ENCODE measurements at regions not wholly inside any gene's neighbourhood (a gene's known extent, or its start where the extent isn't known, plus 50 kb on each side); places are given as distances from the start of the nearest gene placed in this dataset.
A peak's percentile ranks its signal among the peaks of the same experiment; 100 is the strongest.

DNA sequence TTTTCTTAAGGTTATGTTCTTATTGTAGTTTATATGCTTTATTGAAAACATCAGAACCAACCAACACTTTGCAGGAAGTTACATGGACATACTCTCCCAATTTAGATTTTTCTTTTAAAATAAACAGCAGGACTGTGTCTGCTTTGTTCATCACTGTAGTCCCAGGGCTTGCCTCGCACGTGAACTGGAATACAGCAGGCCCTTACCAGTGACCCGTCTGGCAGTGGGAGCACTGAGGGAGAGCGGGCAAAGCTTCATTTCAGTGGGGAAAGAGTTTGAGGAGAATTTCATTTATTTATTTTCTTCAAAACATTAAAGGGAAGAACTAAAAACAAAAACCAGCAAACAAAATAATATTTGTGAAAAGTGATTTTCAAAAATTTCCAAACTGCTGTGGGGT is 230.8 kb downstream of the PAX1 start:
- no peak for DNase-seq

DNA sequence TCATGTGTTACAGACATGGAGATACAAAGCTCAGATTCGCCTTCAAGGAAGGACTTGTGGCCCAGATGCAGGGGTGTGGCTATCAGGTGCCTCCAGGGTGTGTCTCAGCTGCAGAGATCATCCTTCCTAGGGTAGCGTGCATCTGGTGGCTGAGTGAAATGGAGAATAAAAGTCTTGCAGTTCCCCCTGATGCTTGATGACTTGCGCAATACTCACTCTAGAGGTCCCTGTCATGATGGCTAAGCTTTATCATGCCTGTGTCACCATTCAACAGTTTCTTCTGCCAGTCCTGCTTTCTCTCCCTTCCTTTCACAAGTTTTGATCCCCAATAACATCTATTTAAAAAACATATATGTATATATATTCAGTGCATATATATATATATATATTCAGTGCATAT is 228.1 kb downstream of the PAX1 start:
- no peak for DNase-seq

DNA sequence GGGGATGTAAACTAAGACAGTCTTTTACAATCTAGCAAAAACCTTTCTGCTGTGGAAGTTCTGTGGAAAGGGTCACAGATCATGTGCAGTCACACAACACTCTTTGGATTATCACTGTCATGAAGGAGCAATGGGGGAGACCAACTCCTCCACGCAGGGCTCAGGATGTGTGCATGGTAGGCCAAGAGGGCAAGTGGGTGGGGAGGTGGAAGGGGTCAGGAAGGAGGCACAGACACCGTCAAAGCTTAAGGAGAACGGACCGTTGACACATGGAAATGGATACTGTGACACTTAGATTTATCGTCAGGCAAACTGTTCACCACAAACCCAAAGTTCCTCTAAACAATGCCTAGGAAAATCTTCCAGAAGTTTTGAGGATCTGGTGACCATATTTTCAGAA is 215.8 kb downstream of the PAX1 start:
- no peak for DNase-seq

DNA sequence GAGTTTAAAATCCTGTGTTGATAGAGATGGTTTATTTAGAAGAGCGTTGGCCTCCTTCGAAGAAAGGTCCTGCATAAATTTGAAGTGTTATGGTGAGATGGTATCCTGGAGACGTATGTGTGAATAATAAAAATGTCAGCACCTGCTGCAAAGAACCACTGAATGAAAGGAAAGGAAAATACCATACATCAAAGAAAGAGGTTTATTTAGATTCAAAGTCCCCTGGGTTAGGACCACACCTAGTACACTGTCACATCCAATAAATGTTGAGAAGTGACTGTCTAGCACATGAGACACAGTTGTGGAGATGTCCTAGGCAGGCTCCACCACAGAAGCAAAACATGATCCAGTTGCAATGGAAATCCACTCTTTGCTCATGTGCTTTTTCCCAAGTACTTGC is 214.7 kb downstream of the PAX1 start:
- DNase-seq: no peak

DNA sequence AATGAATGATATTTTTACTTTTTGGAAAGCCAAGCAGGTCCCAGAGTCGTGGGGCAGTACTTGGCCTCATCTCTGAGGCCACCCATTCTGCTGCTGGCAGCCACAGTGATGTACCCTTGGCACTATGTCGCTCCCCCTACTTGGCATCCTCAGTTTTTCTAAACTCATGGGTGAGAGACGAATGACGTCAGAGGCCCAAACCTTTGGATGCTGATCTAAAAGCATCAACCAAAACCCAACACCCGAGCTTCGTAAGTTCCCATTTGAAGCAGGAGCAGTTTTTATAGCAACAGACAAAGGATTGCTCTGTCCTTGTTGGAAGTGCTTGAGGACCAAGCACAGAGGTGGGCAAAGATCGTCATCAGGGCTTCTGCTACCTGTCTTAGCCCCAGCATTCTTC is 212.9 kb downstream of the PAX1 start:
- DNase-seq: no peak

DNA sequence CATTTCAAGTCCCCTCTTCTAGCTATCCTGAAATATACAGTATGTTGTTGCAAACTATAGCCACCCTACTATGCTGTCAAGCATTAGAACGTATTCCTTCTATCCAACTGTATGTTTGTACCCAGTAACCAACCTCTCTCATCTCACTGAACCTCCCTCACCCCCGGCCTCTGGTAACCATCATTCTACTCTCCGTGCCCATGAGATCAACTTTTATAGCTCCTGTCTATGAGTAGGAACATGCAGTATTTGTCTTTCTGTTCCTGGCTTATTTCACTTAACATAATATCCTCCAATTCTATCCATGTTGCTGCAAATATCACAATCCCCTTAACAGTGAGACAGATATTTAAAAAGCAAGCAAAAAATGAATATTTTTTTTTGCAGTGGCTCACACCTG is 196.9 kb downstream of the PAX1 start:
- DNase-seq: no peak

DNA sequence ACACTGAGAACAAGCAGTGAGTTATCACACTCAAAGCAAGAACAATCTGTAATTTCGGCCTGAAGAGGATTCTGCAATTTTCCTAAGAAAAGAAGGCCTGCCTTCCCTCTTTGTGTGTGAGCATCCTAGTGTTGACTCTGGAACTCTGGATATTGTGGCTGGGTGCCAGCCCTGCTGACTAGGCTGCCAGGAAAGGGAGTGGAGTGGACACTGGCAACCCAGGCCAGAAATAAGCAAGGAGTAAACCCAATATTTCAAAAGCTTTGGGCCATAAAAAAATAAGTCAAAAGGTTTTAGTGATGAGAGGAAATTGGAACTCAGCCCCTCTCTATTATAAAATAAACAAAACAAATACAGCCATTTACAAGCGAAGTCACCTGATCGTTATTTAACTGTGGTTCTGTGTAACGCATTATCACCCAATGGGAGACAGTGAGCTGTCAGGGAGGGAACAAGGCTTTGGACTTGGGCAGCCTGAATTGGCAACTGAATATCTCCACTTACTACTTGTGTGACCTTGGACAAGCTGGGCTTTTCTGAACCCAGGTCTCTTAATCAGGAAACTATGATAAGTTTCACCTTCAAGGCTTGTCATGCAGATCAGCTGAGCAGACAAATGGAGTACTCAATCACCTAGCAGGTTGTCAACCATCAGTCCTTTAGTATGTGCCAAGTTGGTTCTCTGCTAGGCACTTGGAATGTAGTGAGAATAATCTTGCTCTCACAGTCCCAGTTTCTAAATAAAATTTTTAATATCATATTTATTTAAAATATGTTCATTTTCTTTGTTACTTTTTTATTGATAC is 196.2 kb downstream of the PAX1 start:
- no peak for DNase-seq

DNA sequence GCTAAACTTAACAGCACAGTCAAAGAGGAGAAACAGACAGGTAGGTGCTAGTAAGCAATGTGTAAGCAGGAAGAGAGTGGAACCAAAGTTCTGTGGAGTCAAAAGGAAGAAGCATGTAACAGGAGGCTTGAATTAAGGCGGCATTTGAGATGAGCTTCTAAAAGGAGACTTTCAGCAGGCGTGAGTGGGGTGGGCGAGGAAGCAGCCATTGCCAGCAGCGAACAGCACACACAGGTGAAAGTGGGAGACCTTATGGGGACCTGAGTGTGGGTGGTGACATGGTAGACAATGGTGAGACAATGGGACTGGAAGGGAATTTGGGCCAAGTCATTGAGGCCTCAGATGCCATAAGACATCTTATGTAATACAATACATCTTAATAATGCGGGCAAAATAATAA is 195.0 kb downstream of the PAX1 start:
- no peak for DNase-seq

DNA sequence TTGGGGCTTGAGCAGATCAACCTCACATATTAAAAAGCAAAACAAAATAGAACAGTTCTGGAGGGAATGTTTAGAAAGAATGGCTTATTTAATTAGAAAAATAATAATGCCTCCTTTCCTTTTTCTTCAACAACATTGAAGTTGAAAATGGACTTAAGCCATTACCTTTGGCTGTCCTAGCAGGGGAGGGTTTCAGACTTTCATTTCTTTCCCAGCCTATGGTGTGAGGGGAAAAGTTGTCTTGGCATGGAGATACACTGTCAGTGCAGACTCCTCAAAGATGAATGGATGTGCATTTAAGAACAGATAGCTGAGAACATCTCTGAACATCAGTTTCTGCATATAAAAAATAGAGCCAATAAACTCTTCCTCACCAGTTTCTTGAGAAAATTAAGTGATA is 169.5 kb downstream of the PAX1 start:
- no peak for DNase-seq

DNA sequence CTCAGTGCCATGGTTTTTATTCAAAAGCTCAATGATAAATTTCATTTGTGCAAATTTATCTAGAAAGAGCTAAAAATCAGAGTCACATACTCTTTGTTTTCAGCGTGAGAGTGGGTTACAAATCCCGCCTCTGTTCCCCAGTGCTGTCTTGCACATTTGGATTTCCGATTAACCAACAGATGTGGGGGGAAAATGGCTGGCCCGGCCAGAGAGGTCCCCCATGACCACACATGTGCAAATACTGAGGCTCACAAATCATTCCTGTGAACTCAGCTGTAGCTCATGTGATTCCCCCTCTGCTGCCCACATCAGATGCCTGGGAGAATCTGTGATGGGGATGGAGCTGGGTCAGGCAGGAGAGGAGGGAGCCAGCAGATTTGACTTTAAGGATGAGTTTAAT is 168.7 kb downstream of the PAX1 start:
- DNase-seq: no peak

DNA sequence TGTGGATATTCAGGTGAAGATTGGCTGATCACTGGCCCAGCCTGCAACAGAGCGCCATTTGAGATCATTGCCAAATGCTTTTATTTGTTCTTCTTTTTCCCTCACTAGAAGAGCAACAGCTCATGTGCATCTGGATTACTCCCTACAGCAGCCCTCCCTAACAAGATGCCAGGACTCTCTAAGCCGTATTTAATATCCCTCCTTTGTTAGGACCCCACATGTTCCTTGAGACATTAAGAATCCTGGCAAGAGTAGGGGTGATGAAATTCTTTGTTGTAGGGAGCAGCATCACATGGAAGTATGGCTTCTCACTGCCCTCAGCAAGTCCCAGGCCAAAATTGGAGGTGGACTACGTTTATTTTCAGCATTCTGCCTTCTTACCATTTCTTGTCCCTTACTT is 167.8 kb downstream of the PAX1 start:
- DNase-seq: no peak

DNA sequence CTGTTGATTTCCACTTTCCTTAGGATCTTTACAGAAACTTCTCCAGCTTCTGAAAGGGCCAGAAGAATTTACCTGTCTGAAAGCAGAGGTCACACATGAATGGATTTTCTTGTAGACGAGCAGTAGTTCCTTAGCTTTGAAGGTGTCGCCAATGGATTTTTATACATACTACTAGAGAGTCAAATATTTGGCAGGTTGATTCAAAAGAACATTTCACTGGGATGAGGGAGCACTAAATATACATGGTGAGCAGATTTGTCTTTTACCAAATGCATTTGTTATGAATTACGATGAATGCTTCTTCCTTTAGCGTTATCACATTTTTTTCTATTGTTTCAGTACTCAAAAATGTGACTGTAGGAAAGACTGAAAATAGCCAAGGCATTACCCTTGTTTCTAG is 162.3 kb downstream of the PAX1 start:
- DNase-seq: no peak

DNA sequence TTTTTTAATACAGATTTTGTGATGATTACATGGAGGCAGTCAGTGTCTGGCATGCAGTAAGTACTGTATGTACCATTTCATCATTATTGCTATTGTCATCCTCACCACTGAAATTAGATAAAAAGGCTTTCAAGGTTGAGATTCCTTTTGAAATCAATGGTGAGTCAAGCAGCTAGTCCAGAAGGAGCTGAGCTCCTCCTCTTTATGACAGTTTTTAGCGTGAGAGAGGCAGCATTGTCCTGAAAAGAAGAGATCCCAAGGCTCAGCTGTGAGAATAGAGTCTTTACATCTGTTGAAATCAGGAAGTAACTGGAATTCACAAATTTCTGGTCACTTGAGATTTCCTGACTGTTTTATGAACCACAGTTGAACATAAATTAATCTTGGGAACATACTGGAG is 161.9 kb downstream of the PAX1 start:
- DNase-seq: no peak

DNA sequence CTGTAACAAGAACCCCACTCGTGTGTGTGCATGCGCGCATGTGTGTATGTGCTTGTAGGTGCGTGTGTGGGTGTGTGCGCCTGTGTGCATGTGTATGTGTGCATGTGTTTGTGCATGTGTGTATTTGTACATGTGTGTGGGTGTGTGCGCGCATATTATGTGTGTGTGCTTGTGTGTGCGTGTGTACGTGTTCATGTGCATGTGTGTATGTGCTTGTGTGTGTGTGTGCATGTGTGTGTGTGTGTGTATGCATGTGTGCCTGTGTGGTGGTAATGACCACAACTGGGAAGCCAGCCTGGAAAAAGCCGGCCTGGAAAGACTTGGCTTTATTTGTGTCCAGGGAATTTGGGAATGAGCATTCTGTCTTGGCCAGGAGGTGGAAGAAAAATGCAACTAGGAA is 157.5 kb downstream of the PAX1 start:
- DNase-seq: no peak

DNA sequence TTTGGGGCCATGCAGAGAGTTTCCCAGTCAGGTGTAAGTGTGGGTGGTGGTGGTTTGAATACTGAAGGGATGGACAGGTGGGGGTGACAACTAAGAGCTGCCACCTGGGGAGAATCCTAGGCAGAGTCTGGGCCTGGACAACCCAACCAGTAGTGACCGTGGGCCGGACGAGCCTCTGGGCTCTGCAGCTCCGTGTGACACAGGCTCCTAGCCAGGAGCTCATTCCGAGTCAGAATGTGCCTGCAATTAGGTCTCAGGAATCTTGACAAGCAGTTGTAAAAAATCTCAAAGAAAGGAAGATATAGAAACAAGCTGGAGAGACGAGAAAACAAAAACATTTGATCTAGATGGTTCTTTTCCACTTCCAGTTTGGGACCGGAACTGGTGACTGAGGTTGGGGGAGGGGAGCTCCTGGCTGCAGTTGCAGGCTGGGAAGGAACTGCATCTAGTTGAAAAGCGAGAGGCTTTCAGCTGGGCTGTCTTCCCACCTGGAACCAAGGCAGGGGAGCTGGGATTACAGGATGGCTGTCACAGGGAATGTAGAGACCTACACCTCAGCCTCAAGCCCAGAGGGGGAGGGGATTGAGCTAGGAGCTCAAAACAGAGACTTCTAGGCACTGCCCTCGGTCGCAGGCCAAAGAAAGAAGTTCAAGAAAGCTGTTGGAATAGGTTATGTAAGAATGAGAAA is 156.9 kb downstream of the PAX1 start:
- no peak for DNase-seq

DNA sequence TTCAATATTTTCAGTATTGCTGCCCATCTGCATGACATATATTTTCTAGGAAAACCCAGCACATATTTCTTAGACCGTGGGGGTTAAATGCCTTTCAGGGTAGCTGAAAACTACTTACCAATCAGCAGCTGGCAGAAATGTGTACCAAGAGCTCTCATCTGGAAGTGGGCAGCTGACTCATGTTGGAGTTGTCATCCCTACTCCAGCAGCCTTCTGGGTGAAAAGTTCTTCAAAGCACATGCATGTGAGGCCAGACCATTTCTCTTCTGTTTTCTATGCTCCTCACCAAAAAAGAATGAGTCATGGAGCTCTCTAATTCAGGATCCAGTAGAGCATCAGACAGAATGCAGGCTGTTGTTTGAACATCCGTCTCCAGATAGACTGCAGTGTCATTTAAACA is 135.5 kb downstream of the PAX1 start:
- no peak for DNase-seq

DNA sequence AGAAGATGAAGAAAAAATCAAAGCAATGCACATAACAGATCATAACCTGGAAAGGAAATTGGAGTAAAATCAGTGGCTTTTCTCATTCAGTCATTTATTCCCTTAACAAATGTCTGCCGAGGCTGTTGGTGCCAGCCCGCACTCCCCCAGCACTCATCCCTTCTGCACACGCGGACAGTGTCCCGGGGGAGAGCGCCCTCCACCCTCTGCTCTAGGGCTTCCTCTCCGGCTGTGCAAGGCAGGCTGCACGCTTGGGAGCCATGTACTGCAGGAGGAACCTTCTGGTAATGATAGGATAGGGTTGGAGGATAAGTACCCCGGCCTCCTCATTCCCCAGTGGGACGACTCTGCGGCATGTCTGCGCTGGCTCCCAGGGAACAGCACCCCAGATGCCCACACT is 134.5 kb downstream of the PAX1 start:
- DNase-seq: no peak

DNA sequence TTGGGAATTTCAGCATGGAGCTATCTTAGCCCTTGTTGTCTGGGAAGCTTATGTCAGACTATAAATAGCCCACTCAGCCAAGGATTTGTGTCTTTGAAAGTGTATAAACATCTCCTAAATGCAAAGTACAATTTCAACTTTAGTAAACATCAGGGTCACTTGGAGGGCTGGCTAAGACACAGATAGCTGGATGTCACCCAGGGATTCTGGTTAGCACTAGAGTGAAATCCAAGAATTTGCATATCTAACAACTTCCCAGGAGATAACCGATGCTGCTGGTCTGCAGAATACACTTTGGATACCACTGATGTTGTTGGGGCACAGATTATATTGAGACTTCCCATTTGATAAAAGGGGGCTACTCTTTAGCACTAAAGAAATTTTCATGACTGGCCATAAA is 130.9 kb downstream of the PAX1 start:
- DNase-seq: no peak

DNA sequence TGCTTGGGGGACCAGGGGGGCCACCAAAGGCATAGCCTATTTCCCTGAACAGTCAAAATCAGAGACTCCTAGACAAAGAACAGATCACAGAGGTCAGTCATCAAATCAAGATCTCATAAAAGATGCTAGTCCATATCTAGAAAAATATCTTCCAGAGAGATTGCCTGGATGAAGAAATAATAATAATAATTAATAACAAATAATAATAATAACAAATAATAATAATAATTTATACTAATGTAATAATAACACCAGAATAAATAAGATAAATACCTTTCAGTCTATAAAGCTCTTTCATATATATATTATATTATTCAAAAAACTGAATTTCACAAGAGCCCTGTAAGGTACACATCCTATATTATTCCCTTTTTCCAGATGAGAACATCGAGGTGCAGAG is 129.6 kb downstream of the PAX1 start:
- no peak for DNase-seq

DNA sequence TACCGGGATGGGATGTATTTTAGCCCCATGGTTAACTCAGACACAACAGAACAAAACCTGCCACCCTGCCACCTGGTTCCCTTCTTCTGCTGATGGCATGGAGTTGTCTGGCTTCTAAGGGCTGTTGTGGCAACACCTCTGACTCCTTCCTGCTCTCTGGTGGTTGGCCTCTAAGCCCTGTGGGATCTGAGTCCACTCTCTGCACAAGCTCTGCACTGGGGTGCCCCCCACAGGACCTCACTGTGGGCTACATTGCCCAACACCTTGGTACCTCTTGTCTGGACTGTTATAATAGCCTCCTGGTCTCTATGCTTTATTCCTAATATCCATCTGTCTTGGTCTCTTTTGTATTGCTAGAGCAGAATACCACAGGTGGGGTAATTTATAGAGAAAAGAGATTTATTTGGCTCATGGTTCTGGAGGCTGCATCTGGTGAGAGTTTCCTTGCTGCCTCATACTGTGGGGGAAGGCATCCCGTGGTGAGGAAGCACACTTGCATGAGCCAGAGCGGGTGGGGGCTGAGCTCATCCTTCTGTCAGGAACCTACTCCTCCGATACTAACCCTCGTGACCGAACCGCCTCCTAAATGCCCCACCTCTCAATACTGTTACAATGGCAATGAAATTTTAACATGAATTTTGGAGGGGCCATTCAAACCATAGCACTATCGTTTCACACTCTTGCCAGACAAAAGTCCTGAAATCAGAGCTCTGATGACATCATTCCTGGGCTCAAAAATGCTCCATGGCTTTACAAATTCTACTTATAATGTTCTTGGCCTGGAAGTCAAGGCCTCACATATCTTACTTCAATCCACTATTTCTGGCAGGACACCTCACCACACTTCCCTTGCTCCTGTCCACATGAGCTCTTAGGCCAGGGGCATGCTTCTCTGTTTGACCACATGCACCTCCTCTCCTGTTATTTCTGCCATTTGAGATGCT is 127.2 kb downstream of the PAX1 start:
- DNase-seq: no peak

DNA sequence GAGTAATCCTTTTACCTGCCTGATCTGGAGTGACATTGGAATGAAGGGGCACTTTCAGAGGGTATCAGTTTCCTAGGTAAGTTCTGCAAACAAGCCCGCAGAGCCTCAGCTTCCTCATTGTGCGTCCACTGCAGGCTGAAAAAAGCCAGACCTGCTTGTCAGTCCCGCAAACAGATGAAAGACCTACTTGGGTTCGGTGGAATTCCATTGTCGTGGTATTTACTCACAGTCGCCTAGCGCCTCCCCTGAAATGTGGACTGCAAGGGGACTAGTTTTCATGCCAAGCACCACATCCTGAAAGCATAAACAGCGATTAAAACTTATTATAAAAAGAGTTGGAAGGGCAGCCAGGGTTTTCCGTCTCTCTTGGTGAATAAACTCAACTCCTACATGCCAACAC is 121.5 kb downstream of the PAX1 start:
- DNase-seq: no peak

DNA sequence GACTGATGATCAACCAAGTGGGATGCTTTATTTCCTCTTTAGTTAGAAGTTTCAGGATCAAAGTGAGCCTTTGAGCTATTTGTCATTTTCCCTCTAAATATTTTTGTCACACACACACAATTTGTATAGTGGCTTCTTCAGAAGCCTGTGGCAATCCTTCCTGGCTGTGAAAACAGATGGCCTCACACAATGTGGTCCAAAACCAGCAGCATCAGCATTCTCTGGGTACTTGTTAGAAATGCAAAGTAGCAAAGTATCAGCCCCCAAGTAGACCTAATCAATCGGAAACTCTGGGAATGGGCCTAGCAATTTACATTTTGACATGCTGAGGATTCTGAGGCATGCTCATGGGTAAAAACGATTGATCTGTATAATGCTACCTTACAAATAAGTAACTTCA is 115.9 kb downstream of the PAX1 start:
- DNase-seq: no peak

DNA sequence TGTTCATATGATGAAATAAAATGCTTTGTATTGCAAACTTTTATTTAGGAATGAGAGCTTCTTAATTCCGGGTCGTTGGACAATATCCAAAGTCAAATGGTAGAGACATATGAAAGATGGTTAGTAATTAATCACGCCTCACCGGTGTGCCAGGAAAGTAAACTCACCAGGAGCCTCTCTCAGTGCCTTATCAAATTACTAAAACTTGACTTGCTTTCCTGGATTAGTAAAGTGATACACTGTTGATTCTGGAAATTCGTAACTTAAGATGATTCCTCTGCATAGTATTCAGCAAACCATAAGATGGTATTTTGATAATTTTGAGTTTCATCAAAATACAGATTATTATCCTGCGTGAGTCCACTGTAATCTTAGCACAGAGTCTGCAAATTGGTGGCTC is 115.2 kb downstream of the PAX1 start:
- peak; percentile 40 for DNase-seq

DNA sequence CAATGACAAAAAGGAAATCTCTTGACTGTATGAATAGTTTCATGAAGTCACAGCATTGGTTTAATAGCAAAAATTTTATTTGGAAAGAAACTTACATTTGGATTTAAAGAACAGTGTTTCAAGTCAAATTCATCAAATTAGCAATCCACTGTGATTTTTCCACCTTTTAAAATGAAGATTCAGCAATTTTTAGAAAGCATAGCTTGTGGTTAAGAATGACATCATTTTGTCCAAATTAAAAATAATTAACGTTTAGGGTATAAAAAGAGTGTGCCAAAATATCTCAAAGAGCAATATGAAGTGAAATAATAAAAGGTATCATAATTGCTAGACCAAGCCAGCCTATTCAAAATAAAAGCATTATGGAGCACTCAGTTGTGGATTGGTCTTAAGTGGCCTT is 114.6 kb downstream of the PAX1 start:
- DNase-seq: no peak
